ENCODE measurements at regions not wholly inside any gene's neighbourhood (a gene's known extent, or its start where the extent isn't known, plus 50 kb on each side); places are given as distances from the start of the nearest gene placed in this dataset.

DNA sequence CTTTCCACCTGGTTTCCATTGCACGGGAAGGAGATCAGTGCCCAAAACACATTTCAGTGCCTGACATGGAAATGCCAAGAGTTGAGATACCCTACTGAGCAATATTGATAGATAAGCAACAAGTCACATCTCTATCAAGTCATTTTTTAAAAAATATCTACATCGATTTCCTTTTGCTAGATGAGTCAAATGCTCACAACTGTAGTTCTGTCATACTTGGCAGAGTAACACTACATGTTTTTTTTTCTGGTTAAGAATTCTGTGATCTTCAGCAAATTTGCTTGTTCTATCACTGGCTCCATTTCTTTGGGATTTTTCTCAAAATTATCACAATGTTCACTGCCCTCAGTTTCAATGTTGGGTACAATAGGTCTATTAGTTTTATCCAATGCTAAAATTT, 145.4 kb downstream of the ZC3H11B start:
- no peak for DNase-seq

DNA sequence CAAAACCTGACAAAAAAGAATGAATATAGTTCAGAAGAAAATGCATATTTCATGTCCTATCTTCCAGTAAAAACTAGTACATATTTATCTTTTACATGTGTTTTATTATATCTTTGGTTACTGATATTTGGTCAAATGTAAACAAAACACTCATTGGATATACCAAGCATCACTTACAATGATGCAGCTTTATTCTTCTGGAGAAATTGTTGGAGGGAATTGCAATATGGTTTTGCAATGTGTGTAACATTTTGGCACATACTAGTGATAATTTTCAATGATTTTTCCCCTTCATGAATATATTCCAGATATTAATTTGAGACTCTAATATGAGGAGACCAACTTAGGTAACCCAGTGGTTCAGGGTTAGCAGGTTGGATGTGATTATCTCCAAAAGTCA, 146.1 kb downstream of the ZC3H11B start:
- DNase-seq: no peak

DNA sequence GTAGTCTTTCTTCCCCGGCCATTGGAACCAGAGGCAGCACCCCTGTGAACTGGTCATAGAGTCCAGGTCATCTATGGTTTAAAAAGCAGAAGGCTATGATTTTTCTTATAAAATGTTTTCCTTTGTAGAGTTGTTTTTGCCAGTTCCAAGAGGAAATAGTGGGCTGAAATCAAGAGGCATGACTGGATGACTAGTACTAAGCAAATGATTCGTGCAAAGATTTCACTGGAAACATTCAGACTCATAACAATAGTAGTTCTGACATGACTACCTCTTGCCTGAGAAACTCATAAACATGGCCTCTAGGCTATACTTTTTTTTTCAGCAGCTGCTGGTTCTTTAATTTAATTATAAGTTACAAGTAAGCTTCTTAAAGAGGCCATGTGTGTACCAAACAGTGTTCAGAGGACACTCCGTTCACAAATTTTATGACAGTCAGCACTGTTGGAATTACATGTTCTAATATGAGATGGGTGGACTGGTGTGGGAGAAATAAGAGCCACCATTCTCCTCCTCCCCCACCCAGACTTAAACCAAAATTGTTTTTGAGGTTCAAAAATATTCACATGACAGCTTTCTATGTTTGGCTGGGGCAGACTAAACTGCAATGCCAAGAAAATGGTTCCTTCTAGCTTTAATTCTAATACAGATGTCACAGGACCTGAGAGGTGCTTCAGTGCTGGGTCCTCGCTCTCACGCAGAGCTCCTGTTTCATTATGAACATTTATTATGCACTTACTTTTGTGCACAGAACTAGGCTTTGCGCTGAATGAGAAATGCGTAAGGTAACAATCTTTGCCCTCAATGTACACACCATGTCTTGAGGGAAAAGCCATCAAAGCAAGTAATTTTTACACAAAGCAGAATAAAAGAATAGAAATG, 147.5 kb downstream of the ZC3H11B start:
- no peak for DNase-seq

DNA sequence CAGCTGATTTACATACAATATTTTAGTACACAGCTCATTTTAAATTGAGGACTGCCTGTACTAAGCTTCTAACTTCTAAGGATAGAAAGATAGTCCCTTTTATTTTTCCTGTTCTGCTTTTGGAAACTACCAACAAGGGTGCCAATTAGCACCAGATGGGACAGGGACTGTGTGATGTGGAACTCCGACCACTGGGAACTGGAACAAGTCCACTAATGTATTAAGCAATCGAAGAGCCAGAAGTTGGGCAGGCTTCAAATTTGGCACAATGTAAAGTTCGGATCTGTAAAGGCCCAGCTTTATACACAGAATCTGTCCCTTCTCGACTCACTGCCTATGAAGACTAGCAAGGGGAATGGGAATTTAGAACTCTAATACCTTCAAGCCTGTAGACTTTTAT, 149.3 kb downstream of the ZC3H11B start:
- no peak for DNase-seq

DNA sequence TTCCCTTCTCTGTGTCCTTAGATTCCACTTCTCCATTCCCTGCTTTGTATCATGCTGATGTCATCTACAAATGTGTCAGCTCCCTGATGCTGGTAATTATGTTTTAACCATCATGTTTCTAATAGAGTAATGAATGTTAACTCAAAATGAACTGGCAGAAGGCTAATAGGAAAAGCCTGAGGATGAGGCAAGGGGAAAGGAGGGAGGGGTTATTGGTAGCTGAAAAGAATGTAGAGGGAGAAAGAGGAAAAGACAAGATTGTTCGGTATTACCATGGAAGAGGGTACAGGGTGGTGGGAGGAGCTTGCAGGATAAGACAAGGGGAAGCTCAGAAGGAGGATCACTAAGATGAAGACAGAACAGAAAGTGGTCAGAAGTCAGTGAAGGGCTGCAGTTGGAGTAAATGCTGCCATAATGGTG, 150.9 kb downstream of the ZC3H11B start:
- DNase-seq: no peak

DNA sequence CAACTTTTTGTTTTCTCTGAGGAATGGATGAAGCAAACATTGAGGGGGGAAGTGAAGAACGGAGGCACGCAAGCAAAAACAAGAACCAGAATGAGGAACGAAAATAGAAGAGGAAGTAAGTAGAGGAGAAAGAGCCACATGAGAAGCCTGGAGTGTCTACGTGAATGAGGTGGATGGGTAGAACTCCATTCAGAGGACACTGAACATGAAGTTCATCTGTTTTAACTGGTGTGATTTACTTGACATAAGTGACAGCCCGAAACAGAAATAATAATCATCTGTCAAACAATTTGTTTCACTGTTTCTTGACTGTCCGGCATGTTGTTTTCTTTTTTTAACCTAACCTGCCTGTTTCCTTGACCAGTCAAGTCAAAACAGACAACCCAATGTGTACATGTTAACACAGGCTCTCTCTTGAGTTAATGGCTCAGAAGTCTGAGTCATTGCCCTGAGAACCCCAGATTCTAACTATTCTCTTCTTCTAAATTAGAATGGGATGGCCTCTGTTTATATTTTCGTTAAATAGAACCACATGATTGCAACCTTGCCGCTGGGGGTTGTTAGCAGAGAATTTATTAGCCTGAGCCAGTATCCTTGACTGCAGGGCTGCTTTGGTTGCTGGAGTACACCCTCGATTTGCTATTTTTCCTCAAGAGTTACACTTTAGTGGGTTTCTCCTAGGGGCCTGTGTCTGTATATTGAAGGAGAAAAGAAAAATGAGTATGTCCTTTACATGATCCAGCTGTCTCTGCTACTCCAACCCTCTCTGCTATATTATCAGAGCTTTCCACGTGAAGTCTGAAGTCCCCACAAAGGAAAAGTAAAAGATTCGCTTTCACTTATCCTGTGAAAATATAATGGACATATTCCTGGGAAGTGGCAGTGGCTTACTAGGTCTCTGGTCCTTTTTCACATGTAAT, 151.7 kb downstream of the ZC3H11B start:
- DNase-seq: no peak

DNA sequence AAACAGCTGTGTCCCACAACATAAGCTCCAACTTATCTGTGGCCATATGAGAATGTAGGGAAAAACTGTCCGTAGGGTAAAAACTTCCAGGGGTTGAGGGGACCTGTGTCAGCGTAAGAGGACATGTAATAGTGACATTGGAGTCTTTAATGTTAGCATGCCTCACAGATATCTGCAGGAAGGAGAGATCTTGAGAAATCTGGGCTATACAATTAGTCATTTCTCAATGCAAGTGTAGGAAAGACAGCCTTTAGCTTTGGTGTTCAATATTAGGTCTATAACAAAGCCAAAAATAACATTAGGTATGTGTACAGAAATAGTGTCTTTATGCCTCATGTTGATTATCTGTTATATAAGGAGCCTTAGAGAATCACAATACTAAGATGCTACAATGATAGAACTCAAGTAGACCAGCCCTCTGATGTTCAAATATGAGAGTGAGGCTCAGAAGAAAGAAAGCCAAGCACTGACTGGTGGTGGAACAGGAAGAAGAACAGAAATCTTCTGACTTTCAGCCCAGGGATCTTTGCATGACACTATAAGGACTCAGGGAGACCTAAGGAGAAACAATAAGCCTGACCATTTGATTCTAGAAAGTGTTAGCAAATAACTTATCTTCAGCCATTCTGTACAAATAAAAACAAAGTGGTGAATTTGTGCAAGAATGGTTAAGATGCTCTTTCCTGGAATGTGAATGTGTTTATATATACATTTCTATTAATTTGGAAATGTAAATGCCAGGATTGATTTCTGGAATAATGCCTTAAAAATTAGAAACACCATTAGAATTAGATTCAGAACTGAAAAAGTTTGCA, 152.6 kb downstream of the ZC3H11B start:
- DNase-seq: no peak

DNA sequence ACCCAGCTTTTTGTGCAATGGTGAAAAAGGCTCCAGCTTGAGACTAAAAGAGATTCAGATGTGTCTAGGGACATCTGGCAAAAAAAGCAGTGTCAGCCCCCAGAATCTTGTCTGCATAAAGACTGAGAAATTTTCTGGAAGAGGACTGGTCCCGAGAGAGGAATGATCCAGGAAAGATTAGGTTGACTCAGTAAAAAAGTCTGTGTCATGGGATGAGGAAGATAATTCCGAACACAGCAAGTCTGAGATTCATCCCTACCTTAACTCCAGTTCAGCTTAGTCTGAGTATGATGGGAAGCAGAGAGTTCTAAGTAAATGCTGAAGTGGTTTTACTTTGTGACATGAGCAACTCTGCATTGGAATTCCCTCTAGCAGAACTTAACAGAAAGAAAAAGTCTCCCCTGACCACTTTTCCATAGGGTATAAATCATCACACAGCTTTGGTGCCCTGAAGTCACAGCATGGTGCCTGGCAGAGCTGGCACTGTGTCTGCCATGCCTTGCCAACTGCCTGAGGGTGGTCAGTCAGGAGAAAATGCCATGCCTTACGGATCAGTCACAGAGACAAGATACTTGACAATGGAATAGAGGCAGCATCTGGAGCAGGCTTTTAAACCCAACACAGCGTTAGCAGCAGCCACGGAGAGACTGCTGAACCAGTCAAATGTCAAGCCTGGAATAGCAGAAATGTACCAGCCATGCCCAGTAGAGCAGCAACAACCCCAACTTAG, 153.4 kb downstream of the ZC3H11B start:
- DNase-seq: no peak

DNA sequence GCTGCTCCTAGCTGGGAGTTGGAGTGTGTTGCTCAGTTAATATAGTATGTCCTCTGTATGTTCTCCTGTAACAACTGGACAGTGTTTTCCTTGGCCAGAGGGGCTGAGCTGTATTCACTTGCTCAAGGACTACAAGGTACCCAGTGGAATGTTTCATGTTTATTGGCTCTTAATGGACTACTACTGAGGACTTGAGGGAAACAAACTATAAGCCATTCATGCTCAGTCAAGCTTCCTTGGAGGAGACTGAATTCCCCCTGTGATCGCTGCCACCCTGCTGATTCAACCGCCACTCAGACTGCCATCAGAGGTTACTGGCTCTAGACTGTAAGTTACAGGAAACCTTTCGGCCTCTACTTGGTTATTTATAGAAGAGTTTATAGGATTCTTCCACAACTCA, 166.6 kb downstream of the ZC3H11B start:
- DNase-seq: no peak

DNA sequence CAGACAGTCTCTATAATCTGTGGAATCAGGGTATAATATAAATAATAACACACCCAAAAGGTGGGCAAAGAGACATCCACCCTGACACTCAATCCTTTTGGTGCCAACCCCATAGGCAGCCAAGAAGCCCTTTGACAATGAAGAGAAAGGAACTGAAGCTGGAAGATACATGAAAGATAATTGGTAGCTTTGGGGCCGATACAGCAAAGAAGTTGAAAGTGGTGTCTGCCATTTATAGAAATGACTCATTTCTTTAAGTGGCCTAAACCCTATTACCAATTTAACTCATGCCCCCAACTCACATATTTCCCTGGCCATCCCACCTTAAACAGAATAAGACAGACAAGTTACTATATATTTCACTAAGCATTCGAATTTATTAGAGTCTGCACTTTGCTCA, 167.0 kb downstream of the ZC3H11B start:
- DNase-seq: no peak

DNA sequence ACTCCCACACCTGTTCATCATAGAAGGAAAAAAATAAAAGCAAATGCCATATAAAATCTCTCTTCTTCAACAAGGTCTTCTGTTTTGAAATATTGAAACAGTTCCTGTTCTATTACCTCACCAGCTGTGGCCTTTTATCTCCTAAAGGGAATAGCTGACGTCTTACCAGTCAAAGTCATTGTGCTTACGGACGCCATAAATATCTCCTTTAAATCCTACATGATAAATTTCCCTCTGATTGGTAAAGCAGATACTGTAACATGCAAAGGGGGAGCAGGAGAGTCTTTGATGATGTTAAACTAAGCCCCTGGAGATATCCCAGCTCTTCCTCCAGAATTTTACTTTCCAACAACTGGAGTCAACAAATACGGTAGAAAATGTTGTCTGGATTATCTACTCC, 168.4 kb downstream of the ZC3H11B start:
- no peak for DNase-seq

DNA sequence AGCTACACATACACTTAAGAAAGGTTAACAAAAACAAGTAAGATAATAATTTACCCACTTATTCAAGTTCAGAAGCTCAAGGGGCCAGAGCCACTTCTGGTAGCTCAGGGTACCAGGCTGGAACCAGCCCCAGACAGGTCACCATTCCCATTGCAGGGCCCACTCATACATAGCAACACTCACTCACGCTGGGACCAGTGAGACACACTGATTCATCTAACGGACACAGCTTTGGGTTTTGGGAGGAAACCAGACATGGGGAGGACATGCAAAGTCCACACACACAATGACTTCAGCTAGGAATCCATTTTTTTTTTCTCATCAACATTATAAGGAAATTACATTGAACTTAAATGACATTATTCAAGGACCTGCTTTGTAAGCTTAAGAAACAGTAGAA, 169.1 kb downstream of the ZC3H11B start:
- DNase-seq: no peak

DNA sequence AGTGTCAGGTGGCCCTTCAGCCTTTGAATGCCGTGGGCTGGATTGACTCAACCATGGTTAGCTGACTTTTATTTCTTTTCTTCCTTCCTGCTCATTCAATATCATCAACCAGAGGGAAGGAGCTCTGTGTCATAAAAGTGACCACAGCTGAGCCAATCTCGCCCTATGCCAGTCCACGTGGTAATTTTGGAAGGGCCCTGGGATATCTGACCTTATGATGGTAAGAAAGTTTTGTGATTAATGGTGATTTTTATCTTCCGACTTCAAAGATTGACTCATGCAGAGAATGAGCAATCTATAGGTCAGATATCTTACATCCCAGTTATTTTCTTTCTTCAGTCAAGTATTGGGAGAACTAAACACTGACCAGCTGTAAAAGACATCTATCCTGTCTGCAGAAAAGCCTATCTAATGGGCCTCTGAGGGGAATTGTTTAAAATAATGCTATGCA, 170.3 kb downstream of the ZC3H11B start:
- no peak for DNase-seq

DNA sequence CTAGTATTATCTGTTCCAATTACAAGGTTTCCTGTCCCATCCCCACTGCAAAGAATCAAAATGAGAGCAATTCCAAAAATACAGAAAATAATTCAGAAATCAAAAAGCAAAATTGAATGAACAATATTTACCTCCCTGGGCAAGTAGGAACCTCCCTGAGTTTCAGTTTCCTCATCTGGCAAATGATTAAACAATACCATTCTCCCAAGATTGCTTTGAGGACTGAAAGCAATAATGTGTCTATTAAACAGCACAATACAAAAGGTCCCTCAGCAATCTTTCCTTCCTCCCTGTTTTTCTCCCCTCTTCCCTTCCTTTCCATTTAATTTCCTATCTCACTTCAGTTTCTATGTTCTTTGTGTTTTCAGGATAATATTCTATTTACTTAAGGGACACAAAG, 171.0 kb downstream of the ZC3H11B start:
- no peak for DNase-seq

DNA sequence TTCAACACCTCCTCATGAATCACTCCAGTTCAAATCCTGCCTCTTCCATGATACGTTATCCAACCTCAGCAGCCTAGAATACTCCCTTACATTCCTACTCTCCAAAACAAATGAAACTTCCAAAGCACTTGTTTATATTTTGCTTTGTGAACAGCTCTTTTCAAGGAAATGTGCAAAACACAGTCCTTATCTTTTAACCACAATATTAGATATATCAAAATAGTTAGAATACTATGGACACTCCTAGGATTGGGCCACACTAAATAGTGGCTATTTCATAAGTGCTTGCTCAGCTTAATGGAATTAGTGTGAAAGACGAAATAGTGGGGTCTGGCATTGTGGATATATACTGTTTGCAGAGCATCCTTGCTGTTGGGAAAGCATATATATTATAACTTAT, 173.5 kb downstream of the ZC3H11B start:
- DNase-seq: no peak

DNA sequence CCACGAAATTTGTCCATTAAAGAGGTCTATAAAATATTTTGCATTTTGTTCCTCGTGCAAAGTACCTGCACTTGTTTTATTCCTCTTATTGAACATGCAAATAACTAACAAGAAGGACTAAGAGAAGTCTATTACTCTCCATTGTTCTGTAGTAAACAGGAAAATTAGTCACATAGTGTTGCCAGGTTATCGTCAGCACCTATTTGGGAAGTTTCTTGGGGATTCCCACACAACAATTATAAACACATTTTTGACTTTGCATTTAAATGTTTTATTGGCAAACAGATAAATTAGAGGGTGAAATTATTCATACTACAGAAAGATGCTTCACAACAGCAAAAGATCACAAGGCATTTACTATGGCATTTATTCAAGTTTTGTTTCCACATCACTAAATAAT, 174.5 kb downstream of the ZC3H11B start:
- no peak for DNase-seq

DNA sequence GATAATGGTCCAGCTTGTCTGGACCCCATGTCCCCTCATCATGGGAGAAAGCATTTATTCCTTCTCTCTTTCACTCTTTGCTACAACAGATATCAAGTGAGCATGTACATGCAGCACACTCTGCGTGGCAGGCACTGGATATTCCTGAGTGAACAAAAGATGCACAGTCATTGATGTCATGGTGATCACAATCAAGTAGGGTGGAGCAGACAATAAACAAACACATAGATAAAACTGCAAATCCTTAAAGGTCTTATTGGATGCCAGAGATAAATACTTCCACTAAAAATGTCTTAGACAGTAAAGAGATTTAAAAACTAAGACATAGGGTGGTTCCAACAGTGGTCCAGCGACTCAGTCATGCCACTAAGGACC, 178.0 kb downstream of the ZC3H11B start:
- DNase-seq: no peak

DNA sequence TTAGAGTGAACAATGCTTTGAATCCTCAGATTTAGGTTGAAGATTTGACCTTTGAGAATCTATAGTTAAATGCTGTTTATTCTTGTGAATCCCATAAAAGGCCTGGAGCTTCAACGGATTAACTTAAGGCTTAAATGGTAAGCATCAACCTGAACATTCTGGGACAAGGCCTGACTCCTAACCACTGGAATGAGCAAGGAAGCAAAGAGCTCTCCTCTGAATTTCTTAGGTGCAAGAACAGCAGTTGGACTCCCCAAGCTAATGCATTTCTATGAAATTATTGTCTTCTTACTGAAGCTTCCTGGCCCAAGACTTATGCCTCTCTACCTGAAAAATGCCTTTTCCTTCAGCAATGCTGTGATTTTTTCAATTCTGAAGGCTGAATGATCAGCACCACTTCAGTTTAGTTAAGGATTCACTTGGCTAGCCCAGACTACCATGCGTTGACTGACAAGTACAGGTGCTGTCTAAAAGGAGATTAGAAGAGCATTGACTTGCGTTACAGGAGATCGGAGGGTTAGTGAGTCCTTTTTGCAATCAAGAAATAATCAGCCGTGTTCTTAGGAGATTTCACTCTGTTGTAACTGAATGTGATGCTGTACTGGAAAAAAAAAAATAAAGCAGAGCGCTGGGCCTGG, 178.5 kb downstream of the ZC3H11B start:
- no peak for DNase-seq

DNA sequence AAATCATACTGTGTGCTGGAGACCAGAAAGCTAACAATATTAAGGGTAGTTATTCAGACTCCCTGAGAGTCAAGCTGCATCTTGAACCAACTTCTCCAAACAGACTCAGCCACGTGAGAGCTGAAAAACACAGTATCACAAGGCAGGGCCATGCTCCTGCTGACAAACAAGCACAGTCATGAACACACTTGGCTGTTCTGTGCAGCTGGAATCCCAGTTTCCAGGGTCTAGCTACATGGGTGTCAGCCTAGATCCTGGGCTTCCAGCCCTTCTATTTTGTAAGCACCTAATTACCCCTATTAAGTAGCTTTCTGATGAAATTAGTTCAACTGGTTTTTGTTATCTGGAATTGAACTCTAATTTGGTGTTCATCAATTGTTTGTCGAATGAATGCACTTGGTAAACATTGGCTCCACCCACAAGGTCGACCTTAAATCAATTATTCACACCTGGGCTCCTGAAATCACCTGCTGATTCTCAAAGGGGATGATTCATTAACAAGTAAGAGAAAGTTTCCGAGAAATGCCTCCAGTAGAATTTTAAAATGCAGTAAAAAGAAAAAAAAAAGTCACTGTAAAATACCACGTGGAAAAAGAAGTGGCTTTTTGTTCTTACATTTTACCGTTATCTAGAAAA, 179.3 kb downstream of the ZC3H11B start:
- peak; percentile 59 for DNase-seq

DNA sequence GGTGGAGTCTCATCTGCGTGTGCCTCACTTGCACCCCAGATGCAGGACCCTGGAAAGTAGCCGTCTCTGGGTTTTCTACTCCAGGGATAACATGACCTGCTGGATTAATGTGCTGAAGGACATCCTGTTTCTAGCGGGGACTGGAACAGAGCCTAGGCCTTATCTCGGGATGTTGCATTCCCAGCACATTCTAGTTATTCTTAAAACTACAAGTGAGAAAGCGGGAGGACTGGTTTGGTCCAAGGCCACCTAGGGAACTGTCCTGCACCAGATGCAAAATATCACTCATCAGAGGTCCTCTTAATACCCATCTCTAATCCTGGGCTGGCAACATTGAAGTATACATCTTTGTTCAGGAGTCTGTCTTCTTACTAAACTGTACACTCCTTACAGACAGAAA, 179.9 kb downstream of the ZC3H11B start:
- DNase-seq: no peak

DNA sequence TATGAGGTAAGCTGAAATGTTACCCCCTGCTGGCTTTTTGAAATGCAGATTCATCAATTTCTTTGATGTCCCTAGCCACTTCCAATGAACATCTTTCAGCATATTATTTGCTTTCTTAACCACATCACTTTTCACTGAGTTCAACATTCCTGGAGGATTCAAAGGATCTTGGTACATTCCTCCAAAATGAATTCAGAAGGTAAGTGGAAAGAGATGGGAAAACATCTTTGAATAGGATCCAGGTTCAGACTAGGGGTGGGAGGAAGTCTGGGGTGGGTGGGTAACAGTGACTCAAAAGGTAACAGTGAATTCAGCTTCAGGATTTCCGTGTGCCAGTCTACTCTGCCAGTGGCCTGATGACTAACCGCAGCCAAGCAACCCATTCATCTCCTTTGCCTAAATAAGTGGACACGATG, 180.7 kb downstream of the ZC3H11B start:
- no peak for DNase-seq

Measured in NCI-H1105 treated with DMSO at 0.1 percent for 48 hours (cell line).